ENCODE measurements at regions not wholly inside any gene's neighbourhood (a gene's known extent, or its start where the extent isn't known, plus 50 kb on each side); places are given as distances from the start of the nearest gene placed in this dataset.

GRCh38 chr7:52758356-52758755, 277.1 kb upstream of the POM121L12 start:
- Histone ChIP-seq H3K9me3 (no peaks in the 10 kb centered on the region), H3K4me3 (no peak overlapping the region), H3K4me1 (no peaks in the 10 kb centered on the region), H3K36me3 (ENCODE audit: low read depth, missing control alignments) (no peaks in the 10 kb centered on the region), H3K27ac (no peak overlapping the region), H3K27me3 (no peaks in the 10 kb centered on the region)
- no peak for DNase-seq
- WGBS, 2 donors, result 67% methylated on average over 1 of the region's 1 CpG; no CpG with 5 or more reads in 1 of the 2 donors
- intact Hi-C loops (cut with DNase I; ENCODE audit: low total_unique reads), result no loop called here
- no peak for TF ChIP-seq POLR2A (IDR thresholded peaks at IDR 0.05)
- TF ChIP-seq CTCF (IDR thresholded peaks at IDR 0.05), result no peak

GRCh38 chr7:52753855-52754254, 281.6 kb upstream of the POM121L12 start:
- intact Hi-C loops (cut with DNase I; ENCODE audit: low total_unique reads), result no loop called here
- Histone ChIP-seq H3K9me3 (no peaks in the 10 kb centered on the region), H3K27ac (no peak overlapping the region), H3K4me3 (no peak overlapping the region), H3K27me3 (no peaks in the 10 kb centered on the region), H3K36me3 (ENCODE audit: low read depth, missing control alignments) (no peaks in the 10 kb centered on the region), H3K4me1 (no peaks in the 10 kb centered on the region)
- no peak for DNase-seq
- WGBS, 2 donors, result 66 to 74% methylated on average over 12 of the region's 12 CpGs
- TF ChIP-seq CTCF (IDR thresholded peaks at IDR 0.05), result no peak
- no peak for TF ChIP-seq POLR2A (IDR thresholded peaks at IDR 0.05)

GRCh38 chr7:52752891-52753290, 282.5 kb upstream of the POM121L12 start:
- intact Hi-C loops (cut with DNase I; ENCODE audit: low total_unique reads), result no loop called here
- DNase-seq, result no peak
- TF ChIP-seq POLR2A (IDR thresholded peaks at IDR 0.05) (no peak), CTCF (IDR thresholded peaks at IDR 0.05) (no peak)

GRCh38 chr7:52749880-52750279, 285.6 kb upstream of the POM121L12 start:
- H3K4me3 ChIP-seq, result no peak overlapping the region
- 44 to 54% methylated on average over 4 of the region's 4 CpGs for WGBS, 2 donors
- no peaks in the 10 kb centered on the region for H3K4me1 ChIP-seq
- no peaks in the 10 kb centered on the region for H3K36me3 ChIP-seq (ENCODE audit: low read depth, missing control alignments)
- TF ChIP-seq POLR2A (IDR thresholded peaks at IDR 0.05), result no peak
- TF ChIP-seq CTCF (IDR thresholded peaks at IDR 0.05), result peak in 1 of 3 experiments; percentile 38
- no peaks in the 10 kb centered on the region for H3K9me3 ChIP-seq
- intact Hi-C loops (cut with DNase I; ENCODE audit: low total_unique reads), result no loop called here
- DNase-seq, result peak; percentile 73
- no peak overlapping the region for H3K27ac ChIP-seq
- no peaks in the 10 kb centered on the region for H3K27me3 ChIP-seq

More at GRCh38 chr7:52752891-52753290, 282.5 kb upstream of the POM121L12 start:
- Histone ChIP-seq H3K27ac (no peak overlapping the region), H3K4me1 (no peaks in the 10 kb centered on the region), H3K4me3 (no peak overlapping the region), H3K36me3 (ENCODE audit: low read depth, missing control alignments) (no peaks in the 10 kb centered on the region), H3K27me3 (no peaks in the 10 kb centered on the region), H3K9me3 (no peaks in the 10 kb centered on the region)
- WGBS, 2 donors, result 83 to 91% methylated on average over 4 of the region's 4 CpGs

- 70 to 73% methylated on average over 3 of the region's 3 CpGs for WGBS, 2 donors
- intact Hi-C loops (cut with DNase I; ENCODE audit: low total_unique reads), result no loop called here
- Histone ChIP-seq H3K4me1 (no peaks in the 10 kb centered on the region), H3K27ac (no peak overlapping the region), H3K4me3 (no peak overlapping the region), H3K9me3 (no peaks in the 10 kb centered on the region), H3K36me3 (ENCODE audit: low read depth, missing control alignments) (no peaks in the 10 kb centered on the region), H3K27me3 (no peaks in the 10 kb centered on the region)
- no peak for DNase-seq
- TF ChIP-seq CTCF (IDR thresholded peaks at IDR 0.05) (no peak), POLR2A (IDR thresholded peaks at IDR 0.05) (no peak)
Measured at GRCh38 chr7:52747817-52748216, 287.6 kb upstream of the POM121L12 start.

Measured in testis (tissue), 2 donors.